ENCODE measurements at regions not wholly inside any gene's neighbourhood (a gene's known extent, or its start where the extent isn't known, plus 50 kb on each side); places are given as distances from the start of the nearest gene placed in this dataset.
"Not testable (repeated sequence)": the region's sequence is repeated elsewhere in the genome, so short reads cannot be mapped to it uniquely, and the experiment has no call there.

DNA sequence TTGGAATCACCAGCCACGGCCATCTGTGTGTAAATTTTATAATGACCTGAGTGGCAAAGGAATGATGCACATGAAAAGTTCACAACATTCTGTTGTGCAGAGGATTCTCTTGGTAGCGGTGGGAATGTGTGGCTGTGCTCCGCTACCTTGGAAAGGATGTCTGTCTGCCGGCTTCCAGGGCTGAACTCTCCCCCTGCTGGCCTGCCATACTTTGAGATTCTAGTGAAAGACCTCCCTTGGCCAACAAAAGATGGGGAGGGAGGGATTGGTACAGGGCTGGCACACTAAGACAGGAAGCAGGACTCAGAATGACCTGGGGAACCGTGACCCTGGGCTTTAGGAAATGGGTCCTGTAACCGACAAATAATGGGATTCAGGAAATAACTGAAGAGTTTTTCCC, 194.5 kb upstream of the PLD5 start:
- DNase-seq = no peak

DNA sequence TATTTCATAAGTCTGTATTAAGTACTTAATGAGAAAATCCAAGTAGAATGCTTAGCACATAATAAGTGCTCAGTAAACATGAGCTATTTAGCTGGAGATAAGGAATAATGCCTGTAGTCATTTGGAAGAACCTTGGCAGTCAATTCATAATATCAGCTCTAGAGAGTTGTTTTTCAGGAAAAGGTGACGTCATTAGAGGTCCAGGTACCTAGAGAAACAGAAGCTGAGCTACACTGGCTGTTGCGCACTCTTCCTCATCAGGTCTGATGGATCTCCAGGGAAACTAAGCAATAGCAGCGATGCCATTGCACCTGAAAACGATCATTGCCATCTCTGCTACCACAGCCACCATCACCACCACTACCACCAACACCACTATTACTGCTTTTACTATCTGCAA, 187.8 kb upstream of the PLD5 start:
- DNase-seq = no peak

DNA sequence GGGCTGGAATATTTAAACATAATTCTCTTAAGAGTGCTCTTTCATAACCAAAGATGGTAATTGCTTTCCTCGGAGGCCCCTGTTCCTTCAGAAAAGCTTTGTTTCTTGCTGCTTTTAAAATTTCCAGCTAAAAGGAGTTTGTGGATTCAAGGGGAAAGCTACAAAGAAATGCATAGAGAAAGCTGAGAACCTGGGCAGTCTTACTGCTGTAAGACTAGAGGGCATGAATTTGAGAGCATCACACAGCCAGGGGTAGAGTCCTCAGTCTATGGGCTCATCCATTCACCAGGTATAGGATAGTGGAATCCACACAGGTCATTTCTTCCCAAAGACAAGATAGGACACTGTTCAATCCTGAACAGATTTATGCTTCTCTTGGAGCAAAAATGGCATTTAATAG, 186.3 kb upstream of the PLD5 start:
- DNase-seq = no peak

DNA sequence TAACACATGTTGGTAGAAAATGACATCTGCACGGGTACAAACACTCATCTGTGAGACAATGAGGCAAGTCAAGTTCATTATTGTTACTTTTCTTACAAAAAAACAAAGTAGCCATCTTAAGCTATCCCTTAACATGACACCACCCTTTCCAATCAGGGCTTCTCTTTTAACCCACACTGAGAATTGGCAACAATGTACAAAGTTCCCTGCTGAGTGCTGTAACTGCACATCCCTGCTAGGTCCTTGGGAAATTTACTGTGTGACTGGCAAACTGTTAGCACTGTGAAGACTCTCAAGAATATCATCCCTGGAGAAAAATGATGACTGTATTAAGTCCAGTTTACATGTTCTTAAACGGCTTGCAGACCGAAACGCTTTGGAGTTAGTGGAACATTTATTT, 185.8 kb upstream of the PLD5 start:
- DNase-seq = no peak

DNA sequence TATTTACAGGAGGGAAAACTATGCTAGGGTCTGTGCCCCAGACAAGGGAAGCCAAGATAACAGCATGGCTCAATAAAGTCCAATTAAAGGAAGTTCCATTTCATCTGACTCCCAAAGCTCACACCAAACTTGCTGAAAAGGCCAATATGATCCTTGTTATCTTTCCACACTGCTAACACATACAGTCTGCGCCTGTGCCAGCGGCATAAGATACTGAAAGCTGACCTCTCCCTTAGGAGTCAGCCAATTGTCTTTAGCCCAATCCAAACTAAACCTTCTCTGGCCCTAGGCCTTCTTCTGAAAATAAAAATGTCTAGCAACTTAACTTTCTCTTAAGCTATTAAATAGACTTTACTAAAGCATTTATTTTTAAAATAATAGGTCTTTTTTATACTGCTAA, 179.0 kb upstream of the PLD5 start:
- DNase-seq = no peak

DNA sequence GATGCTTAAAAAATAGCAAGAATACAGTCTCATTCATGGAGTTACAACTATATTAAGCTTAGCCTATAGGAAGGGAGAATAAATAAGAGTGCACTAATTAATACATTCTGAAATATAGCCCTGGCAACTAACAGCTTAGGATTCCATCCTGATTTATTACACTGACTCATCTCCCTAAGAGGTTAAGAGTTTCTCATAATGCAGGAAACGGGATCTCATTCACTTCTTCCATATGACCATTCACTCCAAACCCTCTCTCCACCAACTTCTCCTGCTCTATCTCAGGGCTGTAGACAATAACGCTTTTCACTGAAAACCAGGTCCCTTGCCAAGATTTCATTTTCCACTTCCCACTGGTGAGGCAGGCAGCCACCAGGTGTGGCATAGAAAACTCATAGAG, 168.5 kb upstream of the PLD5 start:
- no peak for DNase-seq

DNA sequence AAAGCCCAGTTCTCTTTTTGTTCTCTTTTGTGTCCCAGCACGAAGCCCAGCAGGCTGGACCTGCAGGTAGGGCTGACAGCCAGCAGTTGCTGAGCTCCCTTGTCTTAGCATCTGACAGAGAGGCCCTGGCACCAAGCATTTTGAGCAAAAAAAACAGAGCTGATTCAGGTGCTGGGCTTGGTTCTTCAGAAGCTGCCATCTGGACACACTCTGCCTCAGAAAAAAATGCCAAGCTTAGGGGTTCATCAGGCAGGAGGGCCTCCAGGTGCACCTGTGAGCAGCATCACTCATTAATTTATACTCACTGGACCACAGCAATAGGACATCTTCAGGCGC, 167.1 kb upstream of the PLD5 start:
- peak; percentile 61 for DNase-seq

DNA sequence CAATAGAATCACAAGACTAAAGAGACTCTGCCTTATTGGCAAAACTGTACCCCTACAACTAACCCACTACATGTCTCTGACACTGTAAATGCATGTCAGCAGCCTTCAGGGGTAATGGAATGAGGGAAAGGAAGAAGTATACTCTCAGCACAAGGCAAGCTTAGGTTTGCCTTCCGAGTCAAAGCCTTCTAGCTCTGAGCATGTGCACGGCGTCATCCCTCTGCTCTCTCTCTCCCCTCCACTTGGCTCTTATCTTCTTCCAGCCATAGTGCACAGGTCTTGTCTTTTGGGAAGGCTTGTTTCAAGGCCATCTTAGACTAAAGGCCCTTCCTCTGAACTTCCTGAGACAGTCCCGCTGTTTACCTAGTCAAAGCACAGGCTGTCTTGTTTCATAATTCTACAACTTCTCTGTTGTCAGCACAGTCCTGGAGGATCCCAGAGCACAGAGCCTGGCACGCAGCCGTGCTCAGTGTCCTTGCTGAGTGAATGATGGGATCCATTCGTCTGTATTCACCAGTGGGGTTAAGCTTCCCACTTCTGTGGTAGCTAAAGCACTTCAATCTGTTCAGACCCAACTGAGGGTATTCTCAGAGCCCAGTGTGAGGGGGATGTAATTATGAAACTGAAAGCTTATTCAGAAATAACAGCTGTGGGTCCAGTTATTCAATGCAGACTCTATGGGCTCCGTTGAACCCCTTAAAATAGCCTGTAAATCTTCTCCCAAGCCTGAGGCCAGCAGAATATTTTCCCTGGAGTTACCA, 166.5 kb upstream of the PLD5 start:
- no peak for DNase-seq

DNA sequence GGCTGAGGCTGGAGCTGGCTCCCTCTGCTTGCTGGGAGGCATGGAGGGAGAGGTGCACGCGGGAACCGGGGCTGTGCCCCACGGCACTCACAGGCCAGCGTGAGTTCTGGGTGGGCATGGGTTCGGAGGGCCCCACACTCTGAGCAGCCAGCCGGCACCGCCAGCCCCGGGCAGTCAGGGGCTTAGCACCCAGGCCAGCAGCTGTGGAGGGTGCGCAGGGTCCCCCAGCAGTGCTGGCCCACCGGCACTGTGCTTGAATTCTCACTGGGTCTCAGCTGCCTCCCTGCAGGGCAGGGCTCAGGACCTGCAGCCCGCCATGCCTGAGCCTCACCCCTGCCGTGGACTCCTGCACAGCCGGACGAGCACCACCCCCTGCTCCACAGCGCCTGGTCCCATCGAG, 164.9 kb upstream of the PLD5 start:
- no peak for DNase-seq

DNA sequence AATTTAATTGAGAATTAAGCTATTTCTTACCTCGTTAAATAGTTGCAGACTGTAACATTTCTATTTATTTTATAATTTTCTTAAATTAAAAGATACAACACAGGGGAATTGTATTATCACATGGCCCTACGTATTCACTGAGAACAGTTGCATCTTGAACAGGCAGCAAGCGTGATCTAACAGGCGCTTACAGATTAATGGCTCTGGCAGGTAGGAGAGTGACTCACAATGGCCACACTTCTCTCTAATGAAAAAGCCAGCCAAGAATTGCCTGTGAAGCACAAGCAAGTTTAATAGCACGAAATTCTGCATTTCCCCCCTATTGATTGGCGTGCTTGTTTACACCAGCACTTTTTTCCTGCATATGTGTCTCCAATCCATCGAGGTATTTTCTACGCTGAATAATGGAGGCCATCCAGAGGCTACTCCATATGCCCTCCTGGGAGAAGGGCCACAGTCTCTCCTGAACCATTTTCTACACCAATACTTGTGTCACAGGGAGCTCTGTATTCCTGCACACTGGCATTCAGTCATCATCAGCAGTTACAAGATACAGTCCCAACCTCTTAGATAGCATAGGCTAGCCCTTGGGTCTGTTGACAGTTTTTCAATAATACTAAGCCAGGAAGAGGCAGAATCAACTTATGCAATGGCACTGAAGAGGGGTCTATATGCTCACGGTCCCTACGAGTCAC, 150.6 kb upstream of the PLD5 start:
- no peak for DNase-seq

DNA sequence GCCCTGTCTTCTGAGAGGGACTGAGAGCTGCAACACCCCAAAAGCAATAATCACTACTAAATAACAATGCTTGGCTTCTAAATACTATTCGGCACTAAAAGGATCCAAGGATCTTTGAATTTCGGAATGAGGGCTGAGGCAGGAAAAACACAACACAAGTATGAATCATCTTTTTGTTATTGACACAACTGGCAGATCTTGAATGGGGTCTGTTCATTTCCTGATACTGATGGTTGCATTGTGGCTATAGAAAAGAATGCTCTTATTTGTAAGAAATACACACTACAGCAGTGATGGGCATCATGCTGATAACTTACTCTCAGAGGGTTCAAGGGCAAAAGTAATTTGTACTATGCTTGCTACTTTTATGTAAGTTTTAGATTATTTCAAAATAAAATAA, 149.2 kb upstream of the PLD5 start:
- DNase-seq = no peak

DNA sequence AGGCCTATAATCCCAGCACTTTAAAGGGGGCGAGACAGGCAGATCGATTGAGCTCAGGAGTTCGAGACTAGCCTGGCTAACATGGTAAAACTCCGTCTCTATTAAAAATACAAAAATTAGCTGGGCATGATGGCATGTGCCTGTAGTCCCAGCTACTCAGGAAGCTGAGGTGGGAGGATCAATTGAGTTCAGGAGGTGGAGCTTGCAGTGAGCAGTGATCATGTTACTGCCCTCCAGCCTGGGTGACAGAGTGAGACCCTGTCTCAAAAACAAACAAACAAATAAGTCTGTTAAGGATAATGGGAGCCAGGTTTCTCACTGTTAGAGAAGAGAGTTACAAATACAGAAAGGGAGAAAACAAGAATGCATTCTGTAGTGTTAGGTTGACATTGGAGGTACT, 148.7 kb upstream of the PLD5 start:
- DNase-seq = not testable (repeated sequence)

DNA sequence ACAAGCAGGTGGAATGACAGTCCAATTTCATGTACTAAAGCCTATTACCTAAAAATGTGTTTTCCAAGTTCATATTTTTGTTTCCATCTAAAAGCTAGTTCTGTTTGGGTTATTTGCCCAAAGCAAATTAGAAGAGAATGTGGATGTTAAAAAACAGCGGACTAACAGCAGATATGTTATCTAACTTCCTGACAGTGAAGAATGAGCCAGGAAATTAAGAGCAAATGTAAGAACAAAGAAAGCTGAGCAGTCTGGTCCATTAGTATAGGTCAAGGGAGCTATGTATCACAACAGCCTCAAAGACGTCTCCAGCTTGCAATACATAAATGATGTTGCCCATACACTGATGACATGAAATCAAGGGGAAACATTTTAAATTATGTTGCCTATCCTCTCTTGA, 145.5 kb upstream of the PLD5 start:
- DNase-seq = no peak

DNA sequence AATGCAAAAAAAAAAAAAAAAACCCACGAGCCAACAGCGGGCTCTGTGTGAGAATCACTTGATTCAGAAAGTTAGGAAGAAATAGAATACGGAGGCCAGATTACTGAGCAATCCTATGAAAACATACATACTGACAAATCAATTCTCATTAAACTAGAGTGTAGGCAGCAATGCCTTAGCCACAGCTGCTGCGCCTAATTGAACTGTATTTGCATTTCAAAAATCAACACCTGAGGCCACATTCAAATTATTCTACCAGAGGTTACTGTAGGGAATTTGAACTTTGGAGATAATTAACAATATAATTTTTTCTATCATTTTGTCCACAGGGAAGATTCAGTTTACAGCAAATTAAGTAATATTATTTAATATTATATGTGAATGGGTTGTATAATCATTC, 138.4 kb upstream of the PLD5 start:
- DNase-seq = no peak

DNA sequence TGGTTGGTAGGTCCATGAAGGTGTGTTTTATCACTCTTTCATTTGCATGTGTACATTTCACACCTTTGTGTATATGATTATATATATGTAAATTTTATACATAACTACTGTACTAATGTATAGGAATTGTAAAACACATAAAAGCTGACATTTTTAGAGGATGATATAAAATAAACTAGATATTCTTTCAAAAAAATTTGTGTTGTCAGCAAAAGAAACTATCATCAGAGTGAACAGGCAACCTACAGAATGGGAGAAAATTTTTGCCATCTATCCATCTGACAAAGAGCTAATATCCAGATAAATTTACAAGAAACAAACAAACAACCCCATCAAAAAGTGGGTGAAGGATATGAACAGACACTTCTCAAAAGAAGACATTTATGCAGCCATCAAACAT, 129.3 kb upstream of the PLD5 start:
- not testable (repeated sequence) for DNase-seq

DNA sequence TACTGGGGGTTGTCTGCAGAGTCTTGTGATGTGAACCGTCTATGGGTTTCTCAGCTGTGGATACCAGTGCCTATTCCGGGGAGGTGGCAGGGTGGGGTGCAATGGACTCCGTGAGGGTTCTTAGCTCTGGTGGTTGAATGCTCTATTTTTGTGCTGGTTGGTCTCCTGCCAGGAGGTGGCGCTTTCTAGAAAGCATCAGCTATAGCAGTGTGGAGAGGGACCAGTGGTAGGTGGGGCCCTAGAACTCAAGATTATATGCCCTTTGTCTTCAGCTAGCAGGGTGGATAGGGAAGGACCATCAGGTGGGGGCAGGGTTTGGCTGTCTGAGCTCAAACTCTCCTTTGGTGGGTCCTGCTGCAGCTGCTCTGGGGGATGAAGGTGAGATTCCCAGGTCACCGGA, 127.3 kb upstream of the PLD5 start:
- DNase-seq = peak; percentile 8

DNA sequence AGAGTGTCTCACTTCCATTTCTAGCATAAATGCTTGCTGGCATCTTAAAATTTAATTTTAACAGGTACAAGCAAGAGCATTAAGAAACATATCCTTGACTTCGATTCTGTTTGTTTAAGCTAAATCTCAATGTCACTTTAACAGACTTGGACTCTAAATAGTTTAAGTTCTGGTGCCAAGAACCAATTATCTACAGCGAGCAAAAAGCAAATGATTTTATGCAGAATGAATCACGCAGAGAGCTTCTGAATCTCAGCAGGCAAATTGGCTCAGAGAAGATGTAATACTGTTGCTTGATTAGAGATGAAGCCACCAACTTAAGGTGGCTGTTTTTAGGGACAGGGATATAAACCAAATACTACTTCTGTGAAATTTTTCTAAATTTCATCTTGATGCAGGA, 117.0 kb upstream of the PLD5 start:
- no peak for DNase-seq

DNA sequence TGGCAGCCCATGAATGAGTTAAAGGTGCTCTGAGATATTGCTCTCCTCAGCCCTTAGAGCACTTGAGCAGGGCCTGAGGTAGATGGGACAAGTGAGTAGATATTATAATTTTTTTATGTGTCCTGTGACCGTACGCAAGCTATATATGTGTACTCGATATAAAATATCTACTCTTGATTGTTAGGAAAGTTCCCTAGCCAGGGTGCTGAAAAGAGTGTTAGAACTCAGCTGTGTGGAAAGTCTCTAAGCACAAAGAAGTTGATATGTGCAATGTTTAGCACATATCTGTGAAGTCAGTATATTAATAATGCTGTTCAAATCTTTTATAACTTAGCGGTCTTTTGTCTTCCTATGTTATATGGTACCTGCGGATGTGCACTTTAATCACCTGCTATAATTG, 114.6 kb upstream of the PLD5 start:
- DNase-seq = no peak

DNA sequence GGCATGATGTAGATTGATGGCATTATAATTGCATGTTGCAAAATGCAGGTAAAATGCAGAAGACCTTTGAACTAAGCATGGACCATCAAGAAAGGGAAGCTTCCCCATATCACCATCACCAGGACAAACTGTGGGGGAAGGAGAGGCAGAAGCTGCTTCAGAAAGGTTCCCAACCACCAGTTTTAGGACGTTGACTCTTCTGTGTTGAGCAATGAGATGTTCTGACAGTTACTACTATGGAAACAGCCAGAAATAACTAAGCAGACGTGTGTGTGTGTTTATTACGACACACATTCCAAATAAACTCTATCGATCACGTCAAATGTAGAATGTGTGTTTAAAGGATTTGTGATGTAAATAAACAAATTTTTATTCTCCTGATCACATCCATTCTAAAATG, 110.2 kb upstream of the PLD5 start:
- DNase-seq = no peak

DNA sequence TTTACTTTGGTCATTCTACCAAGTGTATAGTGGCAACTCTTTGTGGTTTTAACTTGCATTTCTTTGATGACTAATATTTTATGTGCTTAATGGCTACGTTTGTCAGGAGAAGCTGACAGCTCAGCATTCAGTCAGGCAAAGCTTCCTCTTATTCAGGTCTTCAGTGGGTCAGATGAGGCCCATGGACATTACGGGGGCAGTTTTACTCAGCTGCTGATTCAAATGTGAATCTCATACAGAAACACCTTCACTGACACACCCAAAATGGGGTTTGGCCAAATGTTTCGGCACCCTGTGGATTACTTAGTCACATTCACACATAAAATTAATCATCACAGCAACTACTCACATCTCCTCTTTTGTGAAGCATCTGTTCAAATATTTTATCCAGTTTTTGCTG, 104.9 kb upstream of the PLD5 start:
- DNase-seq = no peak

DNA sequence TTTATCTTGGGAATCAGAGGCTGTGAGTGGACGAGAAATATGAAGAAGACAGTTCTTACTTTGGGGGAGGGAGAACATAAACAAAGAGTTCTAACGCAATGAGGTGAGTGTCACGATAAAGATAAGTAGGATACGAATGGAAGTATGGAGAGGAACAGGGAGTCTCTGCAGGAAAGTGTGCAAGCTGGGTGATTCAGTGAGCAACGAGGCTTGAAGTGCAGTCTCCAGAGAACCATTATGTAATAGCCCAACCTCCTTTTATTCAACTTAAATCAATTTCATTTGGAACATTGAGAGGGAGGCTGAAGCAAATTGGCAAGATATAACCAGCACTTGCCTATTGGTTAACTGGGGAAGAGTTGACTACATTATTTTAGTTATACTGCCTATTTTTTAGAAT, 99.3 kb upstream of the PLD5 start:
- DNase-seq = no peak

DNA sequence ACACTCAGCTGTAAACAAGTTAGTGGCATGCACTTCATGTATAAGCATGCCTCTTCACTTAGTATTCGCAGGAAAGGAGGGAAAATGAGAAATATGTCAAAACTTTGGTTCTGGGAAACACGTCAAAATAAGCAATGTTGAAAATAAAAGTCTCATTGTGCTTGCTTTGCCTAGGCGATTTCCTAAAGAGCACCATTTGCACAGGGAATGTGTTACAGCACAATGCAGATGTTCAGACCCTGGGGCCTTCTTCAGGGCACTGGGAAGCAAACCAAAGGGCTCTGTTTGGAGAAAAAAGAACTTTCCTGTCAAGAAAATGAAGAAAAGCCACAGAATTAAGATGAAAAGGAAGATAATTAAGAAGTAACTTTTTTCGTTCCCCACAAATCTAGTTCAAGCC, 98.6 kb upstream of the PLD5 start:
- no peak for DNase-seq

DNA sequence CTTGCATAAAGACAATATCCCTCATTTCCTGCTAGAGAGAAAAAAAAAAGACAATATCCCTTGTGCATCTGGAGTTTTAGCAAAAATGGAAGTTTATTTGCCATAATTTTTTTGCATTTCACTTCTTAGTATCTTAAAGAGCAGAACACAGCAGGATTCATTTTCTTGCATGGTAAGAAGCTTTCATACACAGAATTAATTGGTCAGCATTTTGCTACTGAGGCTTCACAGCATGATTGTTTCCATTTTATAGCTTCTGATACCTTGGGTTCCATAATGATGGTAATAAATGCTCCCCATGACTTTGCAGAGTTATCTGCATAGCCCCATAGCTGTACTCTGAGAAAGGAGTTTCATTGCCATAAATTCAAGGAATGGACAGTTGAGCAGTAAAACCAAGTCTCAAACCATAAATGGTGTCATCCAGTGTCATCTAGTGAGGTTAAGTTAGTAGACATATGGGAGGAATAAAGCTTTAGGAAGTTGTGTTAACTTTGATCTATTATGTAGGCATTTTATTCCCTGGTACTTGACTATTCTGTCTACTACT, 88.8 kb upstream of the PLD5 start:
- DNase-seq = no peak

DNA sequence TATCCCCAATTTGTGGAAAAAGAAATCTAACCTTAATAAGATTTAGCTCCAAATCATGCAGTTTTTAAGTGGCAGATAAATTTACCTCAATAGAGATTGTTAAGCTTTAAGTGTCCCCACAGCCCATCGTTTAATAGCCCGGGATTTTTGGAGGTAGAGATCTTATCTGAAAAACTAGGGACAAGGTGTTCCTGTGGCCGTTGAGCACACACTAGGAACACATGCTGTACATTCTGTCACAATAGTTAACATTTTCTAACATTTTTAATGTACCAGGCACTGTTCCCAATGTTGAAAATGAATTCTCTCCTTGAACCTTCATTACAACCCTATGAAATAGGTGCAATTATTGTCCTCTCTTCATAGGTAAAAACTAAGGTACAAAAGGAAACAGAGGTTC, 85.7 kb upstream of the PLD5 start:
- DNase-seq = no peak

DNA sequence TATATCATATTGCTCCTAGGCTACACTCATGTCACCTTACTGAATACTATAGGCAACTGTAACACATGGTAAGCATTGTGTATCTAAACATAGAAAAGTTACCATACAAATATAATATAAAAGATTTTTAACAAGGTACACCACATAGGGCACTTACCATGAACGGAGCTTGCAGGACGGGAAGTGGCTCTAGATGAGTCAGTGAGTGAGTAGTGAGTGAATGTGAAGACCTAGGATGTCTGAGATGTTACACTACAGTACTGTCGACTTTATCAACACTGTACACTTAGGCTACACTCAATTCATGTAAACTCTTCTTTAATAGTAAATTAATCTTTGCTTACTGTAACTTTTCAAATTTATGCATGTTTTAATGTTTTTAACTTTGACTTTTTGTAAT, 81.0 kb upstream of the PLD5 start:
- DNase-seq = no peak
